ENCODE measurements at regions not wholly inside any gene's neighbourhood (a gene's known extent, or its start where the extent isn't known, plus 50 kb on each side); places are given as distances from the start of the nearest gene placed in this dataset.

GRCh38 chr5:71910741-71911140 is 191.7 kb downstream of the CARTPT start:
- no peak for DNase-seq

GRCh38 chr5:71912021-71912420 is 192.9 kb downstream of the CARTPT start:
- DNase-seq: no peak

DNA sequence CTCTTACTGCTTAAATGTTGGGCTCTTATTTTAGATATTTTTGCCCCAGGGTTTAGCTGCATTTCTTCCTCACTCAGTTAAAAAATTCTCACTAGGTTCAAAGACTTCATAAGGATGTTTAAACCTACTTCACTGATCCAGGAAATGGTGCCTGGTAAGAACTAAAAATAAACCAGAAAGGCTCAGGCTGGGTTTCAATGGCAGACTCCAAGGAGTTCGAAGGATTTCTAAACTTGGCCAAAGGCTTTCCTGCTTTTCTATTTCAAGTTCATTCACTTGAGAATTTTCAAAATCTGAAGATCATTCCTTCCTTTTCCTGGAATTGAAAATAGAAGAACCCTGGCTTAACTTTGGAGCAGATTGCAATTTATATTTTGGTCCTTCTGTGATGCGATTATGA is 193.0 kb upstream of the MAP1B start:
- no peak for DNase-seq

DNA sequence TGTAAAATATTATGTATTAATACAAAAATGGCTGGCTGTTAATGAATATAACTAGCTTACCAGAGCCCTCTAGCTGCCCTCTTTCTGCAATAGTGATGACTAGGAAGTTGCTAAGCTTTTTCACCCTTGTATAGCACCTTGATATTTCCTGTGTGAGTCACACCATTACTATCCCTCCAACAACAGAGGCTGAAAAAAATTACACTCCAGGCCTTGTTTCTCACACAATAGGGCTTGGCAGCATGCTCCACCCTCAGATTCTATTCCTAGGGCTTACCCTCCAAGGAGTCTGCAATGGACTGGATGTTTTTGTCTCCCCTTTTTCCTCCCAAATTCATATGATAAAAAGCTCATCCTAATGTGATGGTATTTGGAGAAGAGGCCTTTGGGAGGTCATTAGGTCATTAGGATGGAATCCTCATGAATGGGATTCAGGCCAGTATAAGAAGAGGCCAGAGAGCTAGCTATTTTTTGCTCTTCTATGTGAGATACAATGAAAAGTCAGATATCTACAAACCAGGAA is 184.6 kb upstream of the MAP1B start:
- peak; percentile 90 for DNase-seq

DNA sequence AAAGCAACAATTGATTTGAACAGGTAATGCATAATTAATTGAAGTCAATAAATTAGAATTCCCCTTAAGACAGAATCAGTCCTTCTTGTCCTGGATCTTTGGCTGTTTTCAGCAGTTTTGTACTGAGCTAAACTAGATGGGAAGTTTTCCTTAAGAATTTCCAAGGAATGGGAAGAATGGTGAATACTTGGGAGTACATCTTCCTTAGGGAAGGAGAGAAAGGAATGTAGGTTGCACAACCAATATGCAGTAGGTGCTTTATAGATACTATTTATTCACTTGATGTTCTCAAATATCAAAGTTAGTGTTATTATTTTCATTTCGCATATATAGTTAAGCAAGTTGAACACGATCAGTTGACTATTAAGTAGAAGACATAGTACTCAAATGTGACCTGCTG is 183.5 kb upstream of the MAP1B start:
- peak; percentile 26 for DNase-seq

GRCh38 chr5:71924325-71924724 is 182.9 kb upstream of the MAP1B start:
- DNase-seq: no peak

DNA sequence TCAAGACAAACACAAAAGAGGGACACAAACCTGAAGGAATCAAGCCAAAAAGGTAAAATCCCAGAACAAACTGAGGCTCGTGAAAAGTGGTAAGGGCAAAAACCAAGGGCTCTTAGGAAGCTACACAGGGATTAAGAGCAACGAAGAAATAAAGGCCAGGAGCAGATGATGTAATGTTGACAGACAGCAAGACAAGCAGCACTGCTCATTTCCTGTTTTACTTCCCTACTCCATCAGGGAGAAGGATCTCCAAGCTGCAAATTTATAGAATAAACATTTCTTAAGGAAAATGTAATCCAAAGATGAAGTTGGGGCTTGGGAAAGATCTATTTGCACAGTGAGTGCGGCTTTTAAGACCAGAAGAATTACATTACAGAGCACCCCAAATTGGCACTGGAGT is 182.3 kb upstream of the MAP1B start:
- peak; percentile 73 for DNase-seq

- peak; percentile 36 for DNase-seq
Measured at GRCh38 chr5:71925608-71926091, 181.6 kb upstream of the MAP1B start.

- no peak for DNase-seq
Measured at GRCh38 chr5:71929003-71929402, 178.3 kb upstream of the MAP1B start.

- DNase-seq: peak; percentile 23
Measured at GRCh38 chr5:71930554-71930953, 176.7 kb upstream of the MAP1B start.

DNA sequence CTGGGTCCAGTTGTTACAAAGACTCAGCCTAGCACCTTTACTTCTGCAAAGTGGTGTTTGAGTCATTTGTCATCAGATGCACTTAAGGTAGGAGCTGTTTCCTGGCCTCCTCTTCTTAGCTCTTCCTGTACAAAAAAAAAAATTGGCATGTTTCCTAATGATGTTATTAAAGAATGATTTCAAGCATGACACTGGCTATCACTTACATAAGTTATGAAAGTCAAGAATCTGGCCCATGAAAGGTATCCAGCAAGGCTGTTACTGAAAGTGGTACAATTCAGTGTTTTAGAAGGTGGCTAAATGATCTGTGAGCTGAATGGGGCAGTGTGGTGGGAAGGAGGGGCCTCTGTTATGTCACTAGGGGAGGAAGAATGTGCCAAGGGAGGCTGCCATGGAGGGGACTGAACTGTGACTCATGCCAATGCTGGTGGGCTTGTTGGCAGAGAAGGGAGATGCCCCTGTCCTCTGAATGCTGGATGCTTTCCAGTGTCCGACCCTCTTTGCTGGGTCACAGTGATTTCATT is 175.1 kb upstream of the MAP1B start:
- peak; percentile 40 for DNase-seq

DNA sequence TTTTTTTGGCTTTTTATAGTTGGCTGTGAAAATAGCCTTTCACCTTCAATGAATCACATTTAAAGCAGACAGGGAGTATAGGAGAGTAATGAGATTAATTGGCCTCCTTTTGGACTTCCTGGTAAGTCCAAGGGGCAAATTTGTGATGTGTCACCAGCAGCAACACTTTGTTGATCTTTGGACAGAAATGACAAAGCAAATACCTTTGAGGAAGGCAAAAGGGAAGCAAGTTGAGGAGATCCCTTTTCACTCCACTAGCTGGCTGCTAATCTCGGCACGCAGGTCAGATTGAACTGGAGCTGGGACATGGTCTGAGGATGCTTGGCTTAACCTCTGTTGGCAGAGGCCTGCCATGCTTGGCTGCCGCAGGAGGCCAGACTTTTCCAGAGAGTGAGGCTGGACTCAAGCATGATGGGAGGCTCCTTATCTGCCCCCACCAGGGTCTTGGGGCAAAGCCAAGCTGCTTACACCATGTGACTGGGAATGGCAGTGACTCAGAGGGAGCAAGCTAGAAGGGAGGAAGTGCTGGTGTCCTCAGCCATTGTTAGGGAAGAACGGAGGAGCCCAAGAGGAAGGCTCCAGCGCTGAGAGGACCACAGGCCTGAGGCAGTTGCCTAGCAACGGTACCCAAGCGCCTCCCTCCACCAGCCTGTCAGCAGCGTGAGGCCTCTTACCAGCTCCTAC is 174.5 kb upstream of the MAP1B start:
- DNase-seq: peak; percentile 85

DNA sequence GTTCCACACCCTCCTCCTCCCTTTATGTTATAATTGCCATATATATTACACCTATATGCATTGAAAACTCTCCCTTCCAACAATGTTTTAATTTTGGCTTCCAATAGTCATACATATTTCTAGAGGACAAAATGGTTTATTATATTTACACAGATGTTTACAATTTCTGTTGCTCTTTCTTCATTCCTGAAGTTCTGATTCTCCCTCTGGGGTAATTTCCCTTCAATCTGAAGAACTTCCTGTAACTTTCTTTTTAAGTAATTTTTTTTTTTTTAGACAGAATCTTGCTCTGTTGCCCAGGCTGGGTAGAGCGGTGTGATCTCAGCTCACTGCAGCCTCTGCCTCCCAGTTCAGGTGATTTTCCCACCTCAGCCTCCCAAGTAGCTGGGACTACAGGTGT is 173.0 kb upstream of the MAP1B start:
- no peak for DNase-seq

DNA sequence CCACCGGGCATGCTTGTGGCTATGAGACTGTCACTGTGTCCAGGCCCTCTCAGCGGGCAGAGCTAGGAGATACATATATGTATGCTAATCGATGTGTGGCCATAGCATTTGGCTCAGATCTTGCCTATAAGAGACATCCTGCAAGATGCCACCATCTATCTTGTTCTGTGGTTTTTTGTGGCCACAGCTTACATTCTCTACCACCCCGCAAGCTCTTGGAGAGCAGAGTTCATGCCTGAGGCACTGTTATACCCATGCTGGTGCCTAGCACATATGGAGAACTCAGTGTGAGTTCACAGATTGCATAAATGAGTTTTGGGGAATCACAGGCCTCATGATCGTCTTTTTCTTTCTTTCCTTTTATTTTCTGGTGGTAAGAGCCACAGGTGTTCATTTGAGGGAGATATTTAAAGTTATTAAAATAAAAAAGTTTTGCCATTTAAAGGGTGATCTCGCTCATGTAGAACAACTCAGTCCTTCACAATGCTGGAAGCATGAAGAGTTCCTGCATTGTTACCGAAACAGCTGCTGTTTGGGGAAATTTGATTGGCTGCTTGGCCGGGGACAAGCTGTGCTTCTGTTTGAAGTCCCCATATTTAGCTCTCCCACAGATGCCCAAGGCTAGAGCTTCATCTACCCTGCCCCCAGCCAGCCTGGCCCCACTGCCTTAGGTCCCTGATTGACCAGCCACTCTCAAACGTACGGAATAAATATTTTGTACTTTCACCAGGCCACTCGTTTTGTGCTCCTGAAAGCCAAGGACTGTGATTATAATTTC is 169.2 kb upstream of the MAP1B start:
- no peak for DNase-seq

- no peak for DNase-seq
Measured at GRCh38 chr5:71938895-71939294, 168.4 kb upstream of the MAP1B start.

GRCh38 chr5:71939452-71940230 is 167.6 kb upstream of the MAP1B start:
- no peak for DNase-seq

DNA sequence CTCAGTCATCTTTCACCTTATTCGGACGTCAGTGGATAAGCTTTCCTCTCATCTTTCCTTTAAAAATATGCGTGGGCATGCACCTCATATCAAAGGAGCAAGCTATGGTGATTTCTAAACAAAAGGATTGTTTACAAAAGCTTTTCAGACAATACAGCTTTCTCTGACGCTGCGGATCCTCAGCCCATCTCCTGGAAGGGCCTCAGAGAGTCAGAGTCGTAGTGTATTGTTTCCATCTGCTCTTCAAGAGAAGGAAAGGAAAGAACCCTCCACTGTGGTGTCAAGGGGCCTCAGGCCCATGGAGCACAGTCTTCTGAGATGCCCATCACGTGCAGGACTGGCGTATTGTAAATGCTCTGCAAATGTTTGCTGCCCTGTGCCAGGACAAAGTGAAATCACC is 163.4 kb upstream of the MAP1B start:
- DNase-seq: no peak

GRCh38 chr5:71945436-71945835 is 161.8 kb upstream of the MAP1B start:
- DNase-seq: no peak

GRCh38 chr5:71946343-71947030 is 160.8 kb upstream of the MAP1B start:
- DNase-seq: no peak

- no peak for DNase-seq
Measured at GRCh38 chr5:71948206-71948605, 159.1 kb upstream of the MAP1B start.

DNA sequence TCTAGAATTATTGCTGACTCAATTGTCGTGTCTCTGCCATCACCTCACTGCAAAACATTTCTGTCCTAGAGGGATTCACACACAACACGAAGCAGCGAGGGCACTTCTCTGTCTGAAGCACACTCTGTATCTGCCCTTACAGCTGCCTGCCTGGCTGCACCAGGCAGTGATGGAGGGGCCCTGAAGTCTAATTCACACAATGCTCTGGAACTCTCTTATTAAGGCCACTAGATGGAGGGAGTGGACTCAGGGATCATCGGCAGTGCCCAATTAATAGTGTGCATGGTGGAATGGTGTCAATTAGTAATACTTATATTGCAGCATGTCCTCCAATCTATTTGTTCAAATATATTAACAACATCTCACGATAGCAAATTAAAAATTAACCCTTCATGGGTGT is 157.5 kb upstream of the MAP1B start:
- DNase-seq: no peak

DNA sequence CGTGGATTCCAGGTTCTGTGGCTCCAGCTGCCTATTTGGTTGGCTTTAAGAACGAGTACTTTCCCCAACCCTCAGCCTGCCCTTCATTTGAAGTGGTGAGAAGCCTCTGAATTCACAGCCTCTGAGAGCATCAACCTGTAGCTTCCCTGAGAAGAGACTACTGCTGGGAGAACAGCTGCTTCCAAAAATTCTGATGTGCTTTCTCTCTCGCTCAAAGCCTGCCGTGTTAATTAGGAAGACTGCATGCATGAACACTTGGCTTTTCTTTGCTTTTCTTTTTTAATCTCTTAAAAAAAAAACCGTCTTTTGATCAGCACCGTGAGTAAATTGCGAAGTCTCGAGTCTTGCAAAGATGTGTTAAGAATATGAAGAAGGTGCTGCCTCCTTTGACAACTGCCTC is 153.4 kb upstream of the MAP1B start:
- no peak for DNase-seq

DNA sequence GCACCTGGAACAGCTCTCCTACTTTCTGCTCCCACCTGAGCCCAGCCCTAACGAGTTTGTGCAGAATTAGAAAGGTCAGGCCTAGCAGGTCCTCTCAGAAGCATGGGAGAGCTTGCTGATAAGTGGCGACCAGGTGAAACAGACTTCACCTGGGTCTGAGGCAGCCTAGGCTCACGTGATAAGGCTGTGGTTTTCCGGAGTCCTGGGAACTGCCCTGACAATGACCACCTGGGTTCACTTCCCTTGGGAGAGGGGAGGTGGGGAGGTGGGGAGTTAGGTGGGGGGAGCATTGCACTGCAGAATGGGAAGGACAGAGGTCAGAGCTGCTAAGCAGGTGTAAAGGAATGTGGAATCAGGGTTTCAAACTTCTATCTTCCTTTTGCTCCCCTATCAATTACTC is 152.9 kb upstream of the MAP1B start:
- DNase-seq: no peak

Measured in fibroblast of skin of right biceps (primary cell).